HCT116 (cell line): ENCODE measurements at regions not wholly inside any gene's neighbourhood (a gene's known extent, or its start where the extent isn't known, plus 50 kb on each side); places are given as distances from the start of the nearest gene placed in this dataset.

Source experiments
- ATAC-seq: fragments of 200-7000 bp; cut with Tn5 transposase; 2 replicates; pipeline ENCODE4 v1.9.1; 2020; ENCODE audit warnings: mild to moderate bottlenecking, moderate library complexity
- BruUV-seq: library from RNA; stranded (reverse); fragments of 400-500 nt; replicated peaks from 2 replicates; lab custom pipeline; 2021; lab: Mats Ljungman, UMichigan
- CTCF ChIA-PET: fragments of 300-600 bp; sonication (Branson Sonifier 250); formaldehyde crosslinking; loops from one replicate; lab custom pipeline; 2021; ENCODE audit warnings: antibody characterized with exemption; lab: Charles Lee
- POLR2A ChIA-PET: fragments of 300-600, 350-600 bp; sonication (Branson Sonifier 250); formaldehyde crosslinking; loops from one replicate; lab custom pipeline; 2021; ENCODE audit warnings: antibody characterized with exemption; lab: Charles Lee
- RAD21 ChIA-PET, 2 experiments: fragments of 300-600 bp; sonication (Branson Sonifier 250); formaldehyde crosslinking; loops; one replicate each; lab custom pipeline; 2023; ENCODE audit warnings: low total read pairs in 2 of 2; ENCODE audit not compliant: uncharacterized antibody in 2 of 2, unreplicated experiment in 2 of 2, low non-redundant PET in 1 of 2; lab: Charles Lee
- DNase-seq: peaks from one replicate; pipeline ENCODE4 v3.0.0-alpha.2; 2010; ENCODE audit warnings: low read depth, low spot score
- H2AFZ ChIP-seq: fragments of 200-600 bp; shearing (Covaris generic), sonication (generic); 2 replicates; pipeline ENCODE4 v1.6.1; 2017; ENCODE audit warnings: low read depth, mixed run types, mixed read lengths, antibody characterized with exemption, low read length; ENCODE audit not compliant: poor library complexity, severe bottlenecking
- H3K27ac ChIP-seq: 2 replicates; pipeline ENCODE4 v1.5.1; 2012; ENCODE audit warnings: low read depth, low read length
- H3K27me3 ChIP-seq: fragments of 200-600 bp; sonication (generic); 2 replicates; pipeline ENCODE4 v1.6.1; 2016; ENCODE audit warnings: mixed run types, low read length, mixed read lengths; ENCODE audit not compliant: insufficient read depth
- H3K36me3 ChIP-seq, 2 experiments: fragments of 200-500 bp in 1 of 2; fragments of 200-600 bp in 1 of 2; sonication (Bioruptor generic) in 1 of 2; sonication (generic) in 1 of 2; 2 replicates each; pipeline versions ENCODE4 v1.5.1 to v1.6.1; 2014 to 2016; ENCODE audit warnings: low read length in 2 of 2, inconsistent platforms in 1 of 2, mixed read lengths in 1 of 2, mixed run types in 1 of 2; ENCODE audit not compliant: insufficient read depth in 2 of 2, control insufficient read depth in 1 of 2
- H3K4me1 ChIP-seq, 2 experiments: fragments of 200-600 bp in 1 of 2; sonication (generic) in 1 of 2; 2 replicates each; pipeline versions ENCODE4 v1.5.1 to v1.6.1; 2012 to 2017; ENCODE audit warnings: low read length in 2 of 2, inconsistent platforms in 1 of 2, mild to moderate bottlenecking in 1 of 2, mixed read lengths in 1 of 2, mixed run types in 1 of 2, moderate library complexity in 1 of 2; ENCODE audit not compliant: insufficient read depth in 2 of 2, control insufficient read depth in 1 of 2
- H3K4me2 ChIP-seq: fragments of 200-600 bp; sonication (generic); 2 replicates; pipeline ENCODE4 v1.6.1; 2017; ENCODE audit warnings: mixed run types, low read length, mixed read lengths
- H3K4me3 ChIP-seq, 2 experiments: fragments of 200-600 bp in 1 of 2; sonication (generic) in 1 of 2; replicated peaks in 1 of 2; 2 replicates each; pipeline ENCODE4 v1.5.1; 2011 to 2016; ENCODE audit warnings: low read length in 2 of 2, control low read depth in 1 of 2, low read depth in 1 of 2, mild to moderate bottlenecking in 1 of 2, mixed read lengths in 1 of 2, mixed run types in 1 of 2
- H3K79me2 ChIP-seq: fragments of 200-600 bp; sonication (generic); 2 replicates; pipeline ENCODE4 v1.6.1; 2017; ENCODE audit warnings: mild to moderate bottlenecking, mixed run types, low read length, moderate library complexity, mixed read lengths; ENCODE audit not compliant: insufficient read depth
- H3K9ac ChIP-seq: fragments of 200-600 bp; sonication (generic); 2 replicates; pipeline ENCODE4 v1.6.1; 2016; ENCODE audit warnings: low read length, mixed read lengths
- H3K9me2 ChIP-seq: fragments of 200-600 bp; sonication (generic), shearing (Covaris generic); 2 replicates; pipeline ENCODE4 v1.6.1; 2017; ENCODE audit warnings: mixed run types, mild to moderate bottlenecking, moderate library complexity; ENCODE audit not compliant: insufficient read depth
- H3K9me3 ChIP-seq, 2 experiments: fragments of 200-500 bp in 1 of 2; fragments of 200-600 bp in 1 of 2; sonication (Bioruptor generic) in 1 of 2; sonication (generic) in 1 of 2; 2 replicates each; pipeline ENCODE4 v1.6.1; 2014 to 2017; ENCODE audit warnings: low read length in 2 of 2, mixed read lengths in 2 of 2, inconsistent platforms in 1 of 2, low read depth in 1 of 2, mild to moderate bottlenecking in 1 of 2, mixed run types in 1 of 2, moderate library complexity in 1 of 2; ENCODE audit not compliant: control insufficient read depth in 1 of 2, insufficient read depth in 1 of 2
- H4K20me1 ChIP-seq: fragments of 200-600 bp; sonication (generic), shearing (Covaris generic); 2 replicates; pipeline ENCODE4 v1.6.1; 2017; ENCODE audit warnings: mixed run types, mild to moderate bottlenecking, moderate library complexity; ENCODE audit not compliant: insufficient read depth
- CTCF ChIP-seq, 3 experiments: fragments of 200-600 bp in 1 of 3; sonication (generic) in 1 of 3; IDR thresholded peaks in 2 of 3; conservative IDR thresholded peaks in 1 of 3; 2 replicates each; pipeline ENCODE4 v1.5.1; 2012 to 2017; ENCODE audit warnings: low read depth in 2 of 3, low read length in 2 of 3, antibody characterized with exemption in 1 of 3, borderline replicate concordance in 1 of 3, control low read depth in 1 of 3, mild to moderate bottlenecking in 1 of 3, mixed read lengths in 1 of 3, mixed run types in 1 of 3, moderate library complexity in 1 of 3; ENCODE audit not compliant: insufficient read depth in 1 of 3
- EGR1 ChIP-seq: IDR thresholded peaks from 2 replicates; pipeline ENCODE4 v1.6.1; 2012; ENCODE audit warnings: low read depth
- ELF1 ChIP-seq: IDR thresholded peaks from 2 replicates; pipeline ENCODE4 v1.6.1; 2012; ENCODE audit warnings: low read depth, borderline replicate concordance
- FOSL1 ChIP-seq: IDR thresholded peaks from 2 replicates; pipeline ENCODE4 v1.6.1; 2012; ENCODE audit warnings: low read depth
- JUND ChIP-seq: IDR thresholded peaks from 2 replicates; pipeline ENCODE4 v1.6.1; 2012
- POLR2AphosphoS5 ChIP-seq: IDR thresholded peaks from 2 replicates; pipeline ENCODE4 v1.6.1; 2011; ENCODE audit warnings: mild to moderate bottlenecking, low read depth, low read length, moderate library complexity
- REST ChIP-seq: IDR thresholded peaks from 2 replicates; pipeline ENCODE4 v1.6.1; 2012; ENCODE audit warnings: low read depth
- SRF ChIP-seq: IDR thresholded peaks from 2 replicates; pipeline ENCODE4 v1.6.1; 2012; ENCODE audit warnings: low read depth
- TCF7L2 ChIP-seq: IDR thresholded peaks from 2 replicates; pipeline ENCODE4 v1.7.0; 2011; ENCODE audit warnings: borderline replicate concordance, inconsistent platforms; ENCODE audit not compliant: insufficient read depth, insufficient read length; ENCODE audit errors: extremely low read depth
- YY1 ChIP-seq: IDR thresholded peaks from 2 replicates; pipeline ENCODE4 v1.6.1; 2011; ENCODE audit warnings: low read length, low read depth, moderate library complexity, mild to moderate bottlenecking; ENCODE audit not compliant: insufficient replicate concordance; ENCODE audit errors: extremely low read depth
- ZBTB33 ChIP-seq: IDR thresholded peaks from 2 replicates; pipeline ENCODE4 v1.6.1; 2011; ENCODE audit warnings: mild to moderate bottlenecking, low read length, moderate library complexity; ENCODE audit not compliant: insufficient replicate concordance; ENCODE audit errors: extremely low read depth
- ZFX ChIP-seq: fragments of 450-650 bp; IDR thresholded peaks from 2 replicates; pipeline ENCODE4 v1.6.1; 2017
- intact Hi-C: fragments of 100-400 bp; cut with micrococcal nuclease; formaldehyde crosslinking; loops from 2 replicates; pipeline ENCODE4 v1.10.0; 2022

GRCh38 chr3:177452831-177453450 lies 255.7 kb upstream of the TBL1XR1 start:
- CTCF ChIA-PET, result no interaction called here
- Histone ChIP-seq H3K4me3 (no peak overlapping the region), H3K27me3 (no peaks in the 10 kb centered on the region), H3K36me3 (no peaks in the 10 kb centered on the region), H3K9me3 (no peaks in the 10 kb centered on the region), H3K27ac (no peak overlapping the region)
- TF ChIP-seq ZFX, result no peak
- no peak for TF ChIP-seq FOSL1
- TF ChIP-seq REST, result no peak
- no peak for TF ChIP-seq YY1
- no peak for TF ChIP-seq POLR2AphosphoS5
- TF ChIP-seq CTCF (IDR thresholded peaks at IDR 0.05 in 2 of 3, conservative IDR thresholded peaks at IDR 0.05 in 1 of 3; ENCODE audit: borderline replicate concordance in 1 of 3, insufficient read depth in 1 of 3, low read depth in 2 of 3, low read length in 2 of 3), result no peak
- no peak for TF ChIP-seq ELF1
- TF ChIP-seq JUND, result no peak
- no peak for TF ChIP-seq EGR1
- no peak for TF ChIP-seq ZBTB33
- no peak for TF ChIP-seq SRF
- TF ChIP-seq TCF7L2, result no peak
- TF ChIP-seq, all 23 proteins: peak for 0
- BruUV-seq, result no TSS peak
- ChIA-PET RAD21 (no interaction called here), POLR2A (no interaction called here)
- intact Hi-C loops, result no loop called here
- Histone ChIP-seq H3K9me2 (no peaks in the 10 kb centered on the region), H3K4me1 (peaks cover 9 to 17% of the 10 kb centered on the region in 2 experiments; a peak in 3 of 4 replicates), H2AFZ (no peak overlapping the region), H3K79me2 (no peaks in the 10 kb centered on the region), H3K4me2 (no peak overlapping the region), H3K9ac (no peak overlapping the region), H4K20me1 (no peaks in the 10 kb centered on the region)
- DNase-seq (no peak), ATAC-seq (no peak)
